Mucosa of descending colon (tissue), 3 donors: ENCODE measurements at regions not wholly inside any gene's neighbourhood (a gene's known extent, or its start where the extent isn't known, plus 50 kb on each side); places are given as distances from the start of the nearest gene placed in this dataset.
"Not testable (repeated sequence)": the region's sequence is repeated elsewhere in the genome, so short reads cannot be mapped to it uniquely, and the experiment has no call there.

Experiments used
- ATAC-seq: fragments of 200-7000 bp; cut with Tn5 transposase; one replicate; pipeline ENCODE4 v1.9.1; 2020; ENCODE audit warnings: mild to moderate bottlenecking, moderate library complexity
- DNase-seq, 3 donors: peaks; one replicate each; pipeline ENCODE4 v3.0.0-alpha.2; 2020
- H3K36me3 ChIP-seq: fragments of 200-600 bp; one replicate; pipeline ENCODE4 v1.8.0; 2021; ENCODE audit warnings: low read depth, mild to moderate bottlenecking
- H3K4me1 ChIP-seq: fragments of 200-600 bp; one replicate; pipeline ENCODE4 v1.8.0; 2021; ENCODE audit warnings: low read depth, mild to moderate bottlenecking
- H3K4me3 ChIP-seq: fragments of 200-600 bp; one replicate; pipeline ENCODE4 v1.8.0; 2021; ENCODE audit warnings: mild to moderate bottlenecking
- H3K9me3 ChIP-seq: fragments of 200-600 bp; one replicate; pipeline ENCODE4 v1.8.0; 2021; ENCODE audit warnings: mild to moderate bottlenecking
- intact Hi-C, 2 donors: fragments of 100-400 bp; cut with DNase I in 1 of 2; cut with micrococcal nuclease in 1 of 2; formaldehyde crosslinking; loops; one replicate each; pipeline versions ENCODE4 v1.11.0 to v1.11.1; 2022; cut with DNase I, micrococcal nuclease
- TF ChIP-seq, protein P1 (sequence below): fragments of 200-600 bp; IDR thresholded peaks from one replicate; pipeline ENCODE4 v1.8.0; 2022; ENCODE audit warnings: antibody characterized with exemption, mild to moderate bottlenecking
- donor health status: DM: no; HTN: no; CAD: no; lungs with moderate emphysema.
- donor health status: DM: no; HTN: no; CAD: no.
- donor health status: DM: no; HTN: yes; CAD: no.

DNA sequence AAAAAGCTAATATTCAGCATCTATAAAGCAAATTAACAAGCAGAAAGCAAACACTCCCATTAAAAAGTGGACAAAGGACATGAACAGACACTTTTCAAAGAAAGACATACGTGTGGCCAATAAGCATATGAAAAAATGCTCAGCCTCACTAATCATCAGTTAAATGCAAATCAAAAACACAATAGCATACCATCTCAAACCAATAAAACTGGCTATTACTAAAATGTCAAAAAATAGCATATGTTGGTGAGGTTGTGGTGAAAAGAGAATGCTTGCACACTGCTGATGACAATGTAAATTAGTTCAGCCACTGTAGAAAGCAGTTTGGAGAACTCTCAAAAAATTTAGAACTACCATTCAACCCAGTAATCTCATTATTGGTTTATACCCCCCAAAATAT, 284.6 kb upstream of the KCND2 start:
- DNase-seq: no peak
- TF ChIP-seq, protein P1, sequence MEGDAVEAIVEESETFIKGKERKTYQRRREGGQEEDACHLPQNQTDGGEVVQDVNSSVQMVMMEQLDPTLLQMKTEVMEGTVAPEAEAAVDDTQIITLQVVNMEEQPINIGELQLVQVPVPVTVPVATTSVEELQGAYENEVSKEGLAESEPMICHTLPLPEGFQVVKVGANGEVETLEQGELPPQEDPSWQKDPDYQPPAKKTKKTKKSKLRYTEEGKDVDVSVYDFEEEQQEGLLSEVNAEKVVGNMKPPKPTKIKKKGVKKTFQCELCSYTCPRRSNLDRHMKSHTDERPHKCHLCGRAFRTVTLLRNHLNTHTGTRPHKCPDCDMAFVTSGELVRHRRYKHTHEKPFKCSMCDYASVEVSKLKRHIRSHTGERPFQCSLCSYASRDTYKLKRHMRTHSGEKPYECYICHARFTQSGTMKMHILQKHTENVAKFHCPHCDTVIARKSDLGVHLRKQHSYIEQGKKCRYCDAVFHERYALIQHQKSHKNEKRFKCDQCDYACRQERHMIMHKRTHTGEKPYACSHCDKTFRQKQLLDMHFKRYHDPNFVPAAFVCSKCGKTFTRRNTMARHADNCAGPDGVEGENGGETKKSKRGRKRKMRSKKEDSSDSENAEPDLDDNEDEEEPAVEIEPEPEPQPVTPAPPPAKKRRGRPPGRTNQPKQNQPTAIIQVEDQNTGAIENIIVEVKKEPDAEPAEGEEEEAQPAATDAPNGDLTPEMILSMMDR: no peak
- no peak overlapping the region for H3K4me3 ChIP-seq
- intact Hi-C loops: no loop called here
- no peaks in the 10 kb centered on the region for H3K9me3 ChIP-seq
- H3K4me1 ChIP-seq: no peaks in the 10 kb centered on the region
- no peak for ATAC-seq
- H3K36me3 ChIP-seq: no peaks in the 10 kb centered on the region

DNA sequence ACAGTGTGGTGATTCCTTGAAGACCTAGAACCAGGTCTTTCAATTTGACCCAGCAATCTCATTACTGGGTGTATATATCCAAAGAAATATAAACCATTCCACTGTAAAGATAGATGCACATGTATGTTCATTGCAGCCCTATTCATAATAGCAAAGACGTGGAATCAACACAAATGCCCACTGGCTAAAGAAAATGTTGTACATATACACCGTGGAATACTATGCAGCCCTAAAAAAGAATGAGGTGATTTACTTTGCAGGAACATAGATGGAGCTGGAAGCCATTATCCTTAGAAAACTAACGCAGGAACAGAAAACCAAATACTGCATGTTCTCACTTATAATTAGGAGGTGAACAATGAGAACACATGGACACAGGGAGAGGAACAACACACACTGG, 278.0 kb upstream of the KCND2 start:
- Histone ChIP-seq H3K9me3 (no peaks in the 10 kb centered on the region), H3K36me3 (no peaks in the 10 kb centered on the region), H3K4me1 (no peaks in the 10 kb centered on the region), H3K4me3 (no peak overlapping the region)
- intact Hi-C loops: no loop called here
- DNase-seq (no peak), ATAC-seq (no peak)
- TF ChIP-seq, protein P1: no peak

DNA sequence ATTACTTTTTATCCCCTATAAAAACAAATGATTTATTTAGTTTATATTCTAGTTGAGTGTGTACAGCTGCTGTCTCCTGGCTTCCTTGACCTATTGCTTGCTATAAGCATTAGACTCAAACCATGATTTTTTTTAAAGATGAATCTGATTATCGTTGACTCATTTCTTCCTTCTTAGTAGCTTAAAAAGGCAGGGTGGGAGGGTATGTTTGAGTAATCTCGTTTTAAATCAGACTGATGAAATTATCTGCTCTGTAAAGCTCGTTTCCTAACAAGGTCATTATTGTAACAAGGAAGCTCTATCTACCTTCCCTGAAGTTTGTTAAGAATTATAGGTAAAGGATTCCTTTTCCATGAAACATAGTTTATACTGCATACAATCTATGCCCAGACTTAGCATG, 276.3 kb upstream of the KCND2 start:
- no peaks in the 10 kb centered on the region for H3K4me1 ChIP-seq
- DNase-seq: no peak
- TF ChIP-seq, protein P1: no peak
- H3K9me3 ChIP-seq: no peaks in the 10 kb centered on the region
- no peaks in the 10 kb centered on the region for H3K36me3 ChIP-seq
- no peak overlapping the region for H3K4me3 ChIP-seq
- no peak for ATAC-seq
- intact Hi-C loops: no loop called here

DNA sequence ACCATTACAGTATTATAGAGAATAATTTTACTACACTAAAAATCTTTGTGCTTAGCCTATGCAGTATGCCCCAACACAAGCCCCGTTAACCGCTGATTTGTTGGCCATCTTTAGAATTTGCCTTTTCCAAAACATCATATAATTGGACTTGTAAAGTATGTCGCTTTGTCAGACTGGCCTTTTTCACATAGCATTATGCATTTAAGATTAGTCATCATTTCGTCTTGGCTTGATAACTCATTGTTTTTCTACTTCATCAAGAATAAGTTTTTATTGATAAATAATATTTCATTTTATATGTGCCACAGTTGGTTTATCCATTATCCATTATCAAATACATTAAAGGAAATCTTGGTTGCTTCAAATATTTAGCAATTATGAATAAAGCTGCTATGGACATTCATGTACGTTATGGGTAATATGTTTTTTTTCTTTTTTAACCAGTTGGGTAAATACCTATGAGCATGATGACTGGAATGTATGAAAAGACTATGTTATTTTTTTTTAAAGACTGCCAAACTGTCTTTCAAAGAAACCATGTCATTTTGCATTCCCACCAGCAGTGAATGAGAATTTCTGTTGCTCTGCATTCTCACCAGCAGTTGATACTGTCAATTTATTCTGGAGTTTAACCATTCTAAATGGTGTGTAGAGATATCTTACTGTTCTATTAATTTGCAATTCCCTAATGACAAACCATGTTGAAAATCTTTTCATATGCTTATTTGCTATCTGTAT, 273.1 kb upstream of the KCND2 start:
- Histone ChIP-seq H3K9me3 (no peaks in the 10 kb centered on the region), H3K4me1 (no peaks in the 10 kb centered on the region), H3K36me3 (no peaks in the 10 kb centered on the region), H3K4me3 (no peak overlapping the region)
- ATAC-seq (no peak), DNase-seq (no peak)
- TF ChIP-seq, protein P1: no peak
- intact Hi-C loops: no loop called here

DNA sequence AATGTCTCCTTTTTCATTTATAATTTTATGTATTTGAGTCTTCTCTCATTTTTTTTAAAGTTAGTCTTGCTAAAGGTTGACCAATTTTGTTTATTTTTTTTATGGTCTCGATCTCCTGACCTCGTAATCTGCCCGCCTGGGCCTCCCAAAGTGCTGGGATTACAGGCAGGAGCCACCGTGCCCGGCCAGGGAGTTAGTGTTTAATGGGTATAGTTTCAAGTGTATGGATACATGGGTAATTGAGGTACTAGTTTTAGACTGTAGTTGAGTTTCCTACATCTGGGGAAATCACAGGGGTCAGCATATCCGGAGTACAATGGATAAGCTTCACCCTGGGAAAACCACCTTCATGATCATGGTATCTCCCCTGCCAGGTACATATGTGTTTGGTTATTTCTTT, 267.3 kb upstream of the KCND2 start:
- DNase-seq (no peak), ATAC-seq (no peak)
- Histone ChIP-seq H3K36me3 (no peaks in the 10 kb centered on the region), H3K4me1 (no peaks in the 10 kb centered on the region), H3K4me3 (no peak overlapping the region), H3K9me3 (no peaks in the 10 kb centered on the region)
- intact Hi-C loops: no loop called here
- TF ChIP-seq, protein P1: no peak

DNA sequence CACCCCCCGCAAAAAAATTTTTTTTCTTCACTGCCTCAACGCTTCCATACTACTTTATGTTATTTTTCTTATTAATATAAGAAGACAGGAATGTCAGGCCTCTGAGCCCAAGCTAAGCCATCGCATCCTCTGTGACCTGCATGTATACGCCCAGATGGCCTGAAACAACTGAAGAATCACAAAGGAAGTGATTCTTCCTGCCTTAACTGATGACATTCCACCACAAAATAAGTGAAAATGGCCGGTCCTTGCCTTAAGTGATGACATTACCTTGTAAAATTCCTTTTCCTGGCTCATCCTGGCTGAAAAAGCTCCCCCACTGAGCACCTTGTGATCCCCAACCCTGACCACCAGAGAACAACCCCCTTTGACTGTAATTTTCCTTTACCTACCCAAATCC, 258.7 kb upstream of the KCND2 start:
- H3K36me3 ChIP-seq, ATAC-seq, H3K4me1 ChIP-seq, intact Hi-C loops, H3K4me3 ChIP-seq, H3K9me3 ChIP-seq, DNase-seq: not testable (repeated sequence)
